A673 (cell line): ENCODE measurements at regions not wholly inside any gene's neighbourhood (a gene's known extent, or its start where the extent isn't known, plus 50 kb on each side); places are given as distances from the start of the nearest gene placed in this dataset.

ENCODE experiments used
- EZH2 ChIP-seq: fragments of 200-600 bp; sonication (generic); IDR thresholded peaks from 2 replicates; pipeline ENCODE4 v1.6.1; 2017; ENCODE audit warnings: borderline replicate concordance, low read depth, mild to moderate bottlenecking, mixed read lengths, antibody characterized with exemption, low read length; ENCODE audit not compliant: poor library complexity, severe bottlenecking
- TF ChIP-seq, protein P1 (sequence below): fragments of 300-800, 200-600 bp; sonication (generic); conservative IDR thresholded peaks from 2 replicates; pipeline ENCODE4 v1.5.1; 2017; ENCODE audit warnings: low read depth, mild to moderate bottlenecking, antibody characterized with exemption, low read length, moderate library complexity, mixed read lengths

GRCh38 chr2:12009323-12009905 is 263.0 kb downstream of the LPIN1 start:
- no peak for TF ChIP-seq EZH2
- TF ChIP-seq, protein P1, sequence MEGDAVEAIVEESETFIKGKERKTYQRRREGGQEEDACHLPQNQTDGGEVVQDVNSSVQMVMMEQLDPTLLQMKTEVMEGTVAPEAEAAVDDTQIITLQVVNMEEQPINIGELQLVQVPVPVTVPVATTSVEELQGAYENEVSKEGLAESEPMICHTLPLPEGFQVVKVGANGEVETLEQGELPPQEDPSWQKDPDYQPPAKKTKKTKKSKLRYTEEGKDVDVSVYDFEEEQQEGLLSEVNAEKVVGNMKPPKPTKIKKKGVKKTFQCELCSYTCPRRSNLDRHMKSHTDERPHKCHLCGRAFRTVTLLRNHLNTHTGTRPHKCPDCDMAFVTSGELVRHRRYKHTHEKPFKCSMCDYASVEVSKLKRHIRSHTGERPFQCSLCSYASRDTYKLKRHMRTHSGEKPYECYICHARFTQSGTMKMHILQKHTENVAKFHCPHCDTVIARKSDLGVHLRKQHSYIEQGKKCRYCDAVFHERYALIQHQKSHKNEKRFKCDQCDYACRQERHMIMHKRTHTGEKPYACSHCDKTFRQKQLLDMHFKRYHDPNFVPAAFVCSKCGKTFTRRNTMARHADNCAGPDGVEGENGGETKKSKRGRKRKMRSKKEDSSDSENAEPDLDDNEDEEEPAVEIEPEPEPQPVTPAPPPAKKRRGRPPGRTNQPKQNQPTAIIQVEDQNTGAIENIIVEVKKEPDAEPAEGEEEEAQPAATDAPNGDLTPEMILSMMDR, result no peak
